IPS DF 19.7 (cell line): ENCODE measurements at regions not wholly inside any gene's neighbourhood (a gene's known extent, or its start where the extent isn't known, plus 50 kb on each side); places are given as distances from the start of the nearest gene placed in this dataset.
"Not testable (repeated sequence)": the region's sequence is repeated elsewhere in the genome, so short reads cannot be mapped to it uniquely, and the experiment has no call there.

Experiments used
- DNase-seq: peaks from one replicate; pipeline ENCODE4 v3.0.0-alpha.2; 2013; ENCODE audit warnings: low read depth, low spot score

GRCh38 chr7:153939654-153940053 lies 112.5 kb upstream of the DPP6 start:
- DNase-seq, result no peak

GRCh38 chr7:153941061-153941460 lies 111.1 kb upstream of the DPP6 start:
- DNase-seq, result no peak

- no peak for DNase-seq
These were observed 110.2 kb upstream of the DPP6 start for GRCh38 chr7:153942036-153942435.

- no peak for DNase-seq
These were observed 108.7 kb upstream of the DPP6 start for GRCh38 chr7:153943457-153943856.

GRCh38 chr7:153943861-153944260 lies 108.3 kb upstream of the DPP6 start:
- no peak for DNase-seq

- DNase-seq, result no peak
These were observed 104.1 kb upstream of the DPP6 start for GRCh38 chr7:153948060-153948459.

- DNase-seq, result no peak
These were observed 100.9 kb upstream of the DPP6 start for GRCh38 chr7:153951316-153951715.

- no peak for DNase-seq
These were observed 97.7 kb upstream of the DPP6 start for GRCh38 chr7:153954477-153954876.

GRCh38 chr7:153957677-153958076 lies 94.5 kb upstream of the DPP6 start:
- DNase-seq, result not testable (repeated sequence)

- not testable (repeated sequence) for DNase-seq
These were observed 93.8 kb upstream of the DPP6 start for GRCh38 chr7:153958381-153958780.

GRCh38 chr7:153958789-153959188 lies 93.4 kb upstream of the DPP6 start:
- not testable (repeated sequence) for DNase-seq

- DNase-seq, result not testable (repeated sequence)
These were observed 87.6 kb upstream of the DPP6 start for GRCh38 chr7:153964481-153965112.

- DNase-seq, result not testable (repeated sequence)
These were observed 83.2 kb upstream of the DPP6 start for GRCh38 chr7:153969016-153969415.

- DNase-seq, result not testable (repeated sequence)
These were observed 77.6 kb upstream of the DPP6 start for GRCh38 chr7:153974603-153975002.

- DNase-seq, result not testable (repeated sequence)
These were observed 75.5 kb upstream of the DPP6 start for GRCh38 chr7:153976745-153977144.

- DNase-seq, result not testable (repeated sequence)
These were observed 69.0 kb upstream of the DPP6 start for GRCh38 chr7:153983186-153983585.

GRCh38 chr7:153989066-153989627 lies 63.1 kb upstream of the DPP6 start:
- DNase-seq, result not testable (repeated sequence)

- not testable (repeated sequence) for DNase-seq
These were observed 62.3 kb upstream of the DPP6 start for GRCh38 chr7:153989742-153990425.

- not testable (repeated sequence) for DNase-seq
These were observed 60.7 kb upstream of the DPP6 start for GRCh38 chr7:153991471-153991870.

GRCh38 chr7:153993402-153993801 lies 58.8 kb upstream of the DPP6 start:
- DNase-seq, result not testable (repeated sequence)

GRCh38 chr7:153998896-153999295 lies 53.3 kb upstream of the DPP6 start:
- DNase-seq, result not testable (repeated sequence)
